ENCODE measurements at regions not wholly inside any gene's neighbourhood (a gene's known extent, or its start where the extent isn't known, plus 50 kb on each side); places are given as distances from the start of the nearest gene placed in this dataset.

DNA sequence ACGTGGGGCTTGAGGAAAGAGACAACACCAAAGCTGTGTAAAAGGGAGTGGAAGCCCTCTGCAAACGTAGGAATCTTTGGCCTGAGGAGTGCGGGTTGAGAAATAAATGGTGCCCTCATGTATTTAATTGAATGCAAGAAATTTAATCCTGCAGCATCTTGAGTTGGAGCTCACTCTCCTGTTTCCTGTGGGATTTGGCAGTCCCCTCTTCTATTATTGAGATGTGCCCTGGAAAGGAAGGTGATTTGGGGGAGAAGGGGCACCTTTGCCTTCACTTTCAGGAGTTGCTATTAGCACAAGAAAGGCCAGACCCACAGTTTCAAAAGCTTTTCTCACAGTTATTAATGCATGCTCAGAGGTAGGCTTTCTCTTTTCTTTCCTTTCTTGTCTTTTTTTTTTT is 201.4 kb upstream of the HDDC2 start:
- TF ChIP-seq CTCF (IDR thresholded peaks at IDR 0.05; ENCODE audit: extremely low read depth, low read depth, low read length): no peak
- Histone ChIP-seq H3K27ac (ENCODE audit: low read depth, low read length) (no peak overlapping the region), H4K20me1 (ENCODE audit: insufficient read depth, low read length) (no peaks in the 10 kb centered on the region), H2AFZ (ENCODE audit: low read length) (no peak overlapping the region), H3K4me2 (ENCODE audit: insufficient read depth, low read length) (no peak overlapping the region), H3K4me1 (ENCODE audit: insufficient read depth, low read length) (no peaks in the 10 kb centered on the region), H3K36me3 (ENCODE audit: insufficient read depth, low read length) (no peaks in the 10 kb centered on the region), H3K9me3 (ENCODE audit: low read depth, low read length) (no peaks in the 10 kb centered on the region), H3K79me2 (ENCODE audit: insufficient read depth, low read length) (no peaks in the 10 kb centered on the region), H3K4me3 (ENCODE audit: insufficient read depth, low read length) (no peak overlapping the region), H3K27me3 (ENCODE audit: insufficient read depth, low read length) (no peaks in the 10 kb centered on the region)
- no peak for DNase-seq (ENCODE audit: insufficient read length, low spot score, missing footprints)

GRCh38 chr6:125507987-125508655 is 206.4 kb upstream of the HDDC2 start:
- H3K36me3 ChIP-seq (ENCODE audit: insufficient read depth, low read length): no peaks in the 10 kb centered on the region
- H3K27ac ChIP-seq (ENCODE audit: low read depth, low read length): no peak overlapping the region
- no peak overlapping the region for H2AFZ ChIP-seq (ENCODE audit: low read length)
- H3K4me1 ChIP-seq (ENCODE audit: insufficient read depth, low read length): no peaks in the 10 kb centered on the region
- H3K79me2 ChIP-seq (ENCODE audit: insufficient read depth, low read length): no peaks in the 10 kb centered on the region
- H3K9me3 ChIP-seq (ENCODE audit: low read depth, low read length): no peaks in the 10 kb centered on the region
- no peak for DNase-seq (ENCODE audit: insufficient read length, low spot score, missing footprints)
- H3K27me3 ChIP-seq (ENCODE audit: insufficient read depth, low read length): no peaks in the 10 kb centered on the region
- H3K4me3 ChIP-seq (ENCODE audit: insufficient read depth, low read length): no peak overlapping the region
- no peak for TF ChIP-seq CTCF (IDR thresholded peaks at IDR 0.05; ENCODE audit: extremely low read depth, low read depth, low read length)
- no peak overlapping the region for H3K4me2 ChIP-seq (ENCODE audit: insufficient read depth, low read length)
- no peaks in the 10 kb centered on the region for H4K20me1 ChIP-seq (ENCODE audit: insufficient read depth, low read length)

- no peak for TF ChIP-seq CTCF (IDR thresholded peaks at IDR 0.05; ENCODE audit: extremely low read depth, low read depth, low read length)
- Histone ChIP-seq H3K4me2 (ENCODE audit: insufficient read depth, low read length) (no peak overlapping the region), H3K27ac (ENCODE audit: low read depth, low read length) (no peak overlapping the region)
These were observed 207.0 kb upstream of the HDDC2 start for GRCh38 chr6:125508793-125509192.

DNA sequence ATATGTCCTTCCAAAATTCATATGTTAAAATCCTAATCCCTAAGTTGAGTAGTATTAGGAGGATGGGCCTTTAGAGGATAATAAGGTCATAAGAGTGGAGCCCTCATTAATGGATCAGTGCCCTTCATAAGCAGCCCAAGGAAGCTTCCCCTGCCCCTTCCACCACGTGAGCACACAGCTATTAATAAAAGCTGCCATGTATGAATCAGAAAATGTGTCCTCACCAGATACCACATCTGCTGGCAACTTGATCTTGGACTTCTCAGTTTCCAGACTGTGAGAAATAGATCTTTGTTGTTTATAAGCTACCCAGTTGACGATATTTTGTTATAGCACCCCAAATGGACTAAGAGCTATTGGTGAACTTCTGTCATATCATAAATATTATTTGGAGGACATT is 207.7 kb upstream of the HDDC2 start:
- Histone ChIP-seq H2AFZ (ENCODE audit: low read length) (no peak overlapping the region), H3K4me3 (ENCODE audit: insufficient read depth, low read length) (no peak overlapping the region), H3K79me2 (ENCODE audit: insufficient read depth, low read length) (no peaks in the 10 kb centered on the region), H3K27ac (ENCODE audit: low read depth, low read length) (no peak overlapping the region), H4K20me1 (ENCODE audit: insufficient read depth, low read length) (no peaks in the 10 kb centered on the region), H3K36me3 (ENCODE audit: insufficient read depth, low read length) (no peaks in the 10 kb centered on the region), H3K27me3 (ENCODE audit: insufficient read depth, low read length) (no peaks in the 10 kb centered on the region), H3K4me1 (ENCODE audit: insufficient read depth, low read length) (no peaks in the 10 kb centered on the region), H3K4me2 (ENCODE audit: insufficient read depth, low read length) (no peak overlapping the region), H3K9me3 (ENCODE audit: low read depth, low read length) (no peaks in the 10 kb centered on the region)
- no peak for DNase-seq (ENCODE audit: insufficient read length, low spot score, missing footprints)
- no peak for TF ChIP-seq CTCF (IDR thresholded peaks at IDR 0.05; ENCODE audit: extremely low read depth, low read depth, low read length)

More at GRCh38 chr6:125508793-125509192, 207.0 kb upstream of the HDDC2 start:
- DNase-seq (ENCODE audit: insufficient read length, low spot score, missing footprints): no peak
- no peaks in the 10 kb centered on the region for H3K27me3 ChIP-seq (ENCODE audit: insufficient read depth, low read length)
- no peaks in the 10 kb centered on the region for H3K4me1 ChIP-seq (ENCODE audit: insufficient read depth, low read length)
- H3K36me3 ChIP-seq (ENCODE audit: insufficient read depth, low read length): no peaks in the 10 kb centered on the region
- no peaks in the 10 kb centered on the region for H4K20me1 ChIP-seq (ENCODE audit: insufficient read depth, low read length)
- no peaks in the 10 kb centered on the region for H3K9me3 ChIP-seq (ENCODE audit: low read depth, low read length)
- H3K79me2 ChIP-seq (ENCODE audit: insufficient read depth, low read length): no peaks in the 10 kb centered on the region
- H3K4me3 ChIP-seq (ENCODE audit: insufficient read depth, low read length): no peak overlapping the region
- no peak overlapping the region for H2AFZ ChIP-seq (ENCODE audit: low read length)
